Neuronal stem cell (in vitro differentiated cells): ENCODE measurements at regions not wholly inside any gene's neighbourhood (a gene's known extent, or its start where the extent isn't known, plus 50 kb on each side); places are given as distances from the start of the nearest gene placed in this dataset.
A peak's percentile ranks its signal among the peaks of the same experiment; 100 is the strongest.
"Not testable (repeated sequence)": the region's sequence is repeated elsewhere in the genome, so short reads cannot be mapped to it uniquely, and the experiment has no call there.

ENCODE experiments used
- DNase-seq: peaks from one replicate; pipeline ENCODE4 v3.0.0-alpha.2; 2013; ENCODE audit warnings: low spot score
- H2AFZ ChIP-seq: one replicate; pipeline ENCODE4 v1.6.1; 2013; ENCODE audit warnings: mild to moderate bottlenecking, low read length, inconsistent platforms
- H2AK5ac ChIP-seq: 2 replicates; pipeline ENCODE4 v1.6.1; 2013; ENCODE audit warnings: low read depth, mild to moderate bottlenecking, inconsistent platforms, low read length, moderate library complexity, mixed read lengths
- H2BK120ac ChIP-seq: 2 replicates; pipeline ENCODE4 v1.6.1; 2013; ENCODE audit warnings: low read depth, mild to moderate bottlenecking, inconsistent platforms, low read length, moderate library complexity, mixed read lengths
- H2BK12ac ChIP-seq: one replicate; pipeline ENCODE4 v1.6.1; 2013; ENCODE audit warnings: low read length, inconsistent platforms
- H2BK15ac ChIP-seq: 2 replicates; pipeline ENCODE4 v1.6.1; 2013; ENCODE audit warnings: mild to moderate bottlenecking, low read length, inconsistent platforms, mixed read lengths
- H2BK5ac ChIP-seq: one replicate; pipeline ENCODE4 v1.6.1; 2013; ENCODE audit warnings: inconsistent platforms, mild to moderate bottlenecking, low read length, moderate library complexity
- H3K14ac ChIP-seq: one replicate; pipeline ENCODE4 v1.6.1; 2013; ENCODE audit warnings: low read length, inconsistent platforms
- H3K18ac ChIP-seq: 2 replicates; pipeline ENCODE4 v1.6.1; 2013; ENCODE audit warnings: low read length, inconsistent platforms
- H3K23ac ChIP-seq: 2 replicates; pipeline ENCODE4 v1.6.1; 2013; ENCODE audit warnings: low read depth, mild to moderate bottlenecking, mixed read lengths, low read length, inconsistent platforms; ENCODE audit not compliant: poor library complexity
- H3K27ac ChIP-seq: replicated peaks from 3 replicates; pipeline ENCODE4 v1.5.1; 2013; ENCODE audit warnings: low read length, inconsistent platforms
- H3K27me3 ChIP-seq, 3 experiments: 2 replicates each; pipeline ENCODE4 v1.6.1; 2013; ENCODE audit warnings: low read length in 3 of 3, mild to moderate bottlenecking in 2 of 3, inconsistent platforms in 1 of 3, low read depth in 1 of 3, mixed read lengths in 1 of 3, moderate library complexity in 1 of 3; ENCODE audit not compliant: control insufficient read depth in 3 of 3, insufficient read depth in 3 of 3
- H3K36me3 ChIP-seq, 2 donors: replicated peaks in 1 of 2; 2 replicates each; pipeline ENCODE4 v1.6.1; 2013; ENCODE audit warnings: low read length in 2 of 2; ENCODE audit not compliant: control insufficient read depth in 2 of 2, insufficient read depth in 2 of 2
- H3K4ac ChIP-seq: 2 replicates; pipeline ENCODE4 v1.6.1; 2013; ENCODE audit warnings: inconsistent platforms, mild to moderate bottlenecking, low read length, moderate library complexity
- H3K4me1 ChIP-seq, 2 donors: 1 replicate in 1 of 2; 2 replicates in 1 of 2; pipeline ENCODE4 v1.6.1; 2013; ENCODE audit warnings: low read length in 2 of 2, low read depth in 1 of 2; ENCODE audit not compliant: control insufficient read depth in 2 of 2, insufficient read depth in 1 of 2
- H3K4me2 ChIP-seq: one replicate; pipeline ENCODE4 v1.6.1; 2013; ENCODE audit warnings: mild to moderate bottlenecking, low read length, inconsistent platforms; ENCODE audit not compliant: insufficient read depth, poor library complexity, severe bottlenecking
- H3K4me3 ChIP-seq, 2 donors: 2 replicates each; pipeline ENCODE4 v1.5.1; 2013; ENCODE audit warnings: low read length in 2 of 2, mild to moderate bottlenecking in 2 of 2, inconsistent platforms in 1 of 2, moderate library complexity in 1 of 2
- H3K79me1 ChIP-seq: one replicate; pipeline ENCODE4 v1.6.1; 2013; ENCODE audit warnings: low read depth, mild to moderate bottlenecking, inconsistent platforms, low read length, moderate library complexity
- H3K9ac ChIP-seq: one replicate; pipeline ENCODE4 v1.6.1; 2013; ENCODE audit warnings: mild to moderate bottlenecking, low read depth, low read length, inconsistent platforms; ENCODE audit not compliant: poor library complexity
- H3K9me3 ChIP-seq, 2 donors: replicated peaks in 1 of 2; 2 replicates each; pipeline versions ENCODE3 to v1.6.1; 2013; ENCODE audit warnings: low read length in 2 of 2, mild to moderate bottlenecking in 2 of 2, inconsistent platforms in 1 of 2, low read depth in 1 of 2, mixed read lengths in 1 of 2, moderate library complexity in 1 of 2; ENCODE audit not compliant: control insufficient read depth in 2 of 2, insufficient read depth in 1 of 2
- H4K8ac ChIP-seq: one replicate; pipeline ENCODE4 v1.6.1; 2013; ENCODE audit warnings: low read depth, mild to moderate bottlenecking, inconsistent platforms, low read length, moderate library complexity
- H4K91ac ChIP-seq: one replicate; pipeline ENCODE4 v1.6.1; 2013; ENCODE audit warnings: low read length, low read depth, mild to moderate bottlenecking, inconsistent platforms; ENCODE audit not compliant: poor library complexity
- whole genome bisulfite sequencing, 2 donors: extraction: QIAGEN DNeasy Blood & Tissue Kit; methylation state at CpG; one replicate each; pipeline ENCODE4 v1.1.7; 2013; ENCODE audit warnings: missing lambda C conversion rate in 2 of 2, mixed read lengths in 1 of 2; ENCODE audit not compliant: insufficient read length in 2 of 2, insufficient replicate concordance in 1 of 2; ENCODE audit errors: extremely low coverage in 2 of 2; 5-methylcytosine and 5-hydroxymethylcytosine counted together

DNA sequence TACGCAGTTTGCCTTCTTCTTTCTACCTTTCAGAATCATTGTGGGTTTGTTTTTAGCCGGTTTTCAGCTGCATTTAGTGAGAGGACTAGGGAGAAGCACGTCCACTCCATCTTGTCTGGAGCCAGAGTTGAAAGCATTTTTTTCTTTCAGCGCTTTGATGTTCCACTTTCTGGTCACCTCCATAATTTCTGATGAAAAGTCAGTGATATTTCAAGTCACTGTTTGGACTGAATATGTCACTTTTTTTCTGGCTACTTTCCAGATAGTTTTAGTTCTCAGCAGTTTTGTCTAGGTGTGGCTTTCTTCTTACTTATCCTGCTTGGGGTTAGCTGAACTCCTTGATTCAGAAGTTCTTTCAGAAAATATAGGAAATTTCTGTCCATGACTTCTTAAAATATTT is 123.9 kb upstream of the IER5L start:
- no peak for DNase-seq
- Histone ChIP-seq H3K4me1 (no peaks in the 10 kb centered on the region), H2BK5ac (no peak overlapping the region), H3K23ac (no peak overlapping the region), H3K9ac (no peak overlapping the region), H3K79me1 (no peaks in the 10 kb centered on the region), H4K8ac (no peak overlapping the region), H2AK5ac (no peak overlapping the region), H3K4me2 (no peak overlapping the region), H2AFZ (no peak overlapping the region), H3K36me3 (no peaks in the 10 kb centered on the region), H3K9me3 (peaks cover 3 to 21% of the 10 kb centered on the region in 2 donors), H2BK120ac (no peak overlapping the region), H4K91ac (no peak overlapping the region), H3K4ac (no peak overlapping the region), H3K4me3 (no peak overlapping the region), H2BK15ac (no peak overlapping the region), H3K18ac (no peak overlapping the region), H3K27me3 (no peaks in the 10 kb centered on the region), H3K27ac (no peak overlapping the region), H2BK12ac (no peak overlapping the region), H3K14ac (no peak overlapping the region)
- no CpG with 5 or more reads among the region's 4 CpGs for WGBS, 2 donors

DNA sequence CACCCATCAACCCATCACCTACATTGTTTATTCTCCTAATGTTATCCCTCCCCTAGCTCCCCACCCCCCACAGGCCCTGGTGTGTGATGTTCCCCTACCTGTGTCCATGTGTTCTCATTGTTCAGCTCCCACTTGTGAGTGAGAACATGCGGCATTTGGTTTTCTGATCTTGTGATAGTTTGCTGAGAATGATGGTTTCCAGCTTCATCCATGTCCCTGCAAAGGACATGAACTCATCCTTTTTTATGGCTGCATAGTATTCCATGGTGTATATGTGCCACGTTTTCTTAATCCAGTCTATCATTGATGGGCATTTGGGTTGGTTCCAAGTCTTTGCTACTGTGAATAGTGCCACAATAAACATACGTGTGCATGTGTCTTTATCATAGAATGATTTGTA is 118.1 kb upstream of the IER5L start:
- DNase-seq, H3K27ac ChIP-seq, H3K79me1 ChIP-seq, H4K8ac ChIP-seq, H2BK12ac ChIP-seq, H3K14ac ChIP-seq, H3K4me3 ChIP-seq, H3K4ac ChIP-seq, H3K27me3 ChIP-seq, H2AFZ ChIP-seq, H3K23ac ChIP-seq, H3K9ac ChIP-seq, H2BK5ac ChIP-seq, H3K18ac ChIP-seq, H4K91ac ChIP-seq, H3K9me3 ChIP-seq, H2AK5ac ChIP-seq, H3K4me1 ChIP-seq, H2BK15ac ChIP-seq, H3K36me3 ChIP-seq, H3K4me2 ChIP-seq, H2BK120ac ChIP-seq: not testable (repeated sequence)
- no CpG with 5 or more reads among the region's 3 CpGs for WGBS, 2 donors

DNA sequence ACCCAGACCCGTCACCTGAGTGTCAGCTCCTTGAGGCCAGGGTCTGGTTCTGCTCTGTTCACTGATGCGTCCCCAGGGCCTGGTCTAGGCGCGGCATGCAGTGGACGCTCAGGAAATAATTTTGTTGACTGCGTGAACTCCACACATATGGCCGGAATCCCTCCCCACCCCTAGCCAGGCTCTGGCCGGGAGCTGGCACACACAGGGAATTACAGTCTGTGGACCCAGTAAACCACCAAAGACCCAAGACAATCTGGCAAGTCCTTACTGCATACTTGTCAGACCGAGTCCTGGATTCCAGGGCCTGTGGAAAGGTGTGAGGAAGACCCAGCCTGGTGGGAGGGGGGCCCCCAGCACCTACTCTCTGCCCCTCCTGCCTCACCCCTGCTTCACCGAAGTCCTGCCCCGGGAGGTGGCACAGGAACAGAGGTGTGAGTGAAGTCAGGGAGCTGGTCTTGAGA is 113.0 kb upstream of the IER5L start:
- H4K8ac ChIP-seq = no peak overlapping the region
- H3K27ac ChIP-seq = no peak overlapping the region
- H4K91ac ChIP-seq = peak overlapping the region; percentile 2
- H3K23ac ChIP-seq = peak overlapping the region; percentile 44
- peak overlapping the region; percentile 75 for H2BK12ac ChIP-seq
- DNase-seq = no peak
- peak overlapping the region; percentile 21 for H2BK15ac ChIP-seq
- peaks cover 21 to 31% of the 10 kb centered on the region in 2 donors for H3K4me1 ChIP-seq
- no peak overlapping the region for H3K4me3 ChIP-seq
- H3K79me1 ChIP-seq = no peaks in the 10 kb centered on the region
- no peak overlapping the region for H3K14ac ChIP-seq
- H2AK5ac ChIP-seq = peak overlapping the region; percentile 74
- H3K18ac ChIP-seq = peak overlapping the region; percentile 63
- no peak overlapping the region for H3K9ac ChIP-seq
- peak overlapping the region; percentile 75 for H2BK5ac ChIP-seq
- H3K36me3 ChIP-seq = no peaks in the 10 kb centered on the region
- peaks cover 0 to 2% (median 0%) of the 10 kb centered on the region in 3 experiments for H3K27me3 ChIP-seq
- H3K4ac ChIP-seq = no peak overlapping the region
- no peak overlapping the region for H2AFZ ChIP-seq
- H2BK120ac ChIP-seq = no peak overlapping the region
- H3K9me3 ChIP-seq = peaks cover 2 to 4% of the 10 kb centered on the region in 2 donors
- no peak overlapping the region for H3K4me2 ChIP-seq
- WGBS, 2 donors = no CpG with 5 or more reads among the region's 11 CpGs

DNA sequence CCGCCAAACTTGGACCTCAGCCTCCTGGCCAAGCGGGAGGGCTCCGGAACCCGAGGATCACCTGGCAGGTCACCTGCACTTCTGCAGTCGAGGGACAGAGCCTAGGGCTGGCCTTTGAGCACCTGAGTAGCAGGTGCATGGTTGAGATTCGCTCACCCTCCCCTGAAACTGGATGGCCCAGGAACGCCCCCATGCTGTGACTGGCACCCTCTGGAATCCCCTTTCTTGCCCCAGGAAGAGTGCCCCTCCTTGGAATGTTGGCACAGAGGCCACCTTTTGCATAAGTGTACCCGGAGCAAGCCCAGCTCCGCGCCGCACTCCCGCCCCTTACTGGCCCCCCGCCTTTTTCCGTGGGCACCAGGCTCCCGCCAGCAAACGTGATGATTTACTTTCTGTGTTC is 112.5 kb upstream of the IER5L start:
- peak overlapping the region; percentile 6 for H2BK15ac ChIP-seq
- H2BK12ac ChIP-seq = no peak overlapping the region
- no peak overlapping the region for H2AFZ ChIP-seq
- H3K9me3 ChIP-seq = peaks cover 2 to 4% of the 10 kb centered on the region in 2 donors
- no peak overlapping the region for H4K8ac ChIP-seq
- WGBS, 2 donors = no CpG with 5 or more reads among the region's 16 CpGs
- H3K27me3 ChIP-seq = peaks cover 0 to 2% (median 0%) of the 10 kb centered on the region in 3 experiments
- H4K91ac ChIP-seq = no peak overlapping the region
- no peak overlapping the region for H2BK120ac ChIP-seq
- H2BK5ac ChIP-seq = no peak overlapping the region
- H2AK5ac ChIP-seq = peak overlapping the region; percentile 74
- H3K4me1 ChIP-seq = peaks cover 21 to 31% of the 10 kb centered on the region in 2 donors
- H3K9ac ChIP-seq = no peak overlapping the region
- peak overlapping the region; percentile 63 for H3K18ac ChIP-seq
- no peak overlapping the region for H3K23ac ChIP-seq
- no peaks in the 10 kb centered on the region for H3K79me1 ChIP-seq
- no peak overlapping the region for H3K27ac ChIP-seq
- H3K4me3 ChIP-seq = no peak overlapping the region
- H3K36me3 ChIP-seq = no peaks in the 10 kb centered on the region
- no peak overlapping the region for H3K4me2 ChIP-seq
- no peak overlapping the region for H3K4ac ChIP-seq
- no peak overlapping the region for H3K14ac ChIP-seq
- DNase-seq = no peak
